A673 (cell line): ENCODE measurements at regions not wholly inside any gene's neighbourhood (a gene's known extent, or its start where the extent isn't known, plus 50 kb on each side); places are given as distances from the start of the nearest gene placed in this dataset.
"Not testable (repeated sequence)": the region's sequence is repeated elsewhere in the genome, so short reads cannot be mapped to it uniquely, and the experiment has no call there.

Experiments used
- BruUV-seq: library from RNA; stranded (reverse); fragments of 400-500 nt; replicated peaks from 2 replicates; lab custom pipeline; 2021; lab: Mats Ljungman, UMichigan
- CTCF ChIA-PET: fragments of 300-600 bp; sonication (Branson Sonifier 250); formaldehyde crosslinking; loops from one replicate; lab custom pipeline; 2022; ENCODE audit warnings: antibody characterized with exemption; lab: Charles Lee
- POLR2A ChIA-PET: fragments of 300-600 bp; sonication (Branson Sonifier 250); formaldehyde crosslinking; loops from one replicate; lab custom pipeline; 2022; ENCODE audit warnings: antibody characterized with exemption; ENCODE audit not compliant: low non-redundant PET; lab: Charles Lee
- DNase-seq: peaks from one replicate; pipeline ENCODE4 v3.0.0-alpha.2; 2015; ENCODE audit warnings: low spot score
- H3K27ac ChIP-seq: fragments of 200-600 bp; sonication (generic); 2 replicates; pipeline ENCODE4 v1.5.1; 2016; ENCODE audit warnings: mixed run types, low read depth, mild to moderate bottlenecking, mixed read lengths, antibody characterized with exemption, low read length; ENCODE audit not compliant: poor library complexity, severe bottlenecking
- H3K27me3 ChIP-seq: fragments of 200-600 bp; sonication (generic); replicated peaks from 2 replicates; pipeline ENCODE4 v1.6.1; 2017; ENCODE audit warnings: mixed run types, low read depth, mild to moderate bottlenecking, mixed read lengths, antibody characterized with exemption, low read length; ENCODE audit not compliant: insufficient read depth, poor library complexity
- H3K36me3 ChIP-seq: fragments of 200-600 bp; sonication (generic); 2 replicates; pipeline ENCODE4 v1.6.1; 2016; ENCODE audit warnings: mixed run types, mild to moderate bottlenecking, mixed read lengths, antibody characterized with exemption, low read length; ENCODE audit not compliant: insufficient read depth, poor library complexity, severe bottlenecking
- H3K4me1 ChIP-seq: fragments of 200-600 bp; sonication (generic); 2 replicates; pipeline ENCODE4 v1.6.1; 2017; ENCODE audit warnings: mixed run types, mild to moderate bottlenecking, mixed read lengths, antibody characterized with exemption, low read length; ENCODE audit not compliant: insufficient read depth, poor library complexity, severe bottlenecking
- H3K4me3 ChIP-seq: fragments of 200-600 bp; sonication (generic); 2 replicates; pipeline ENCODE4 v1.5.1; 2016; ENCODE audit warnings: low read depth, mixed run types, mild to moderate bottlenecking, mixed read lengths, low read length; ENCODE audit not compliant: poor library complexity, severe bottlenecking
- H3K9me3 ChIP-seq: fragments of 200-600 bp; sonication (generic); 2 replicates; pipeline ENCODE4 v1.6.1; 2016; ENCODE audit warnings: mixed run types, low read depth, mild to moderate bottlenecking, mixed read lengths, antibody characterized with exemption, low read length; ENCODE audit not compliant: poor library complexity, severe bottlenecking
- CTCF ChIP-seq: fragments of 300-800, 200-600 bp; sonication (generic); conservative IDR thresholded peaks from 2 replicates; pipeline ENCODE4 v1.5.1; 2017; ENCODE audit warnings: low read depth, mild to moderate bottlenecking, antibody characterized with exemption, low read length, moderate library complexity, mixed read lengths
- EZH2 ChIP-seq: fragments of 200-600 bp; sonication (generic); IDR thresholded peaks from 2 replicates; pipeline ENCODE4 v1.6.1; 2017; ENCODE audit warnings: borderline replicate concordance, low read depth, mild to moderate bottlenecking, mixed read lengths, antibody characterized with exemption, low read length; ENCODE audit not compliant: poor library complexity, severe bottlenecking
- intact Hi-C: fragments of 100-400 bp; cut with micrococcal nuclease; formaldehyde crosslinking; loops from one replicate; pipeline ENCODE4 v1.10.0; 2022; ENCODE audit not compliant: unreplicated experiment

GRCh38 chr1:72997624-72998023 is 715.3 kb upstream of the NEGR1 start:
- ChIA-PET POLR2A (no interaction called here), CTCF (no interaction called here)
- no peaks in the 10 kb centered on the region for H3K36me3 ChIP-seq
- DNase-seq = no peak
- no TSS peak for BruUV-seq
- intact Hi-C loops = no loop called here
- no peaks in the 10 kb centered on the region for H3K9me3 ChIP-seq
- H3K27me3 ChIP-seq = no peaks in the 10 kb centered on the region
- H3K4me1 ChIP-seq = no peaks in the 10 kb centered on the region
- TF ChIP-seq CTCF (no peak), EZH2 (no peak)
- H3K4me3 ChIP-seq = no peak overlapping the region
- no peak overlapping the region for H3K27ac ChIP-seq

GRCh38 chr1:72997041-72997440 is 714.7 kb upstream of the NEGR1 start:
- DNase-seq = no peak
- H3K27ac ChIP-seq = no peak overlapping the region
- no peaks in the 10 kb centered on the region for H3K27me3 ChIP-seq
- no peaks in the 10 kb centered on the region for H3K9me3 ChIP-seq
- CTCF ChIA-PET = no interaction called here
- POLR2A ChIA-PET = interaction anchor here (0.6 kb wide), 1 partner anchor 307 kb away, joined by 3 read pairs; no protein-coding TSS in a partner anchor
- H3K4me1 ChIP-seq = no peaks in the 10 kb centered on the region
- H3K36me3 ChIP-seq = no peaks in the 10 kb centered on the region
- intact Hi-C loops = no loop called here
- no peak for TF ChIP-seq CTCF
- TF ChIP-seq EZH2 = no peak
- H3K4me3 ChIP-seq = no peak overlapping the region
- BruUV-seq = no TSS peak

- H3K27me3 ChIP-seq, H3K36me3 ChIP-seq, DNase-seq, H3K4me3 ChIP-seq, POLR2A ChIA-PET, CTCF ChIA-PET, H3K9me3 ChIP-seq, H3K4me1 ChIP-seq, H3K27ac ChIP-seq, BruUV-seq: not testable (repeated sequence)
- intact Hi-C loops = loop anchor here (10.0 kb wide), 1 partner anchor 217 kb away; no protein-coding TSS in a partner anchor
Measured at GRCh38 chr1:72987871-72988270, 705.5 kb upstream of the NEGR1 start.

GRCh38 chr1:72986591-72987290 is 704.4 kb upstream of the NEGR1 start:
- no peaks in the 10 kb centered on the region for H3K4me1 ChIP-seq
- ChIA-PET CTCF (no interaction called here), POLR2A (no interaction called here)
- no peak overlapping the region for H3K4me3 ChIP-seq
- no peak overlapping the region for H3K27ac ChIP-seq
- TF ChIP-seq EZH2 = no peak
- TF ChIP-seq CTCF = no peak
- H3K9me3 ChIP-seq = no peaks in the 10 kb centered on the region
- no peaks in the 10 kb centered on the region for H3K27me3 ChIP-seq
- H3K36me3 ChIP-seq = no peaks in the 10 kb centered on the region
- BruUV-seq = no TSS peak
- DNase-seq = no peak
- intact Hi-C loops = loop anchor here (10.0 kb wide), 1 partner anchor 218 kb away; no protein-coding TSS in a partner anchor

- POLR2A ChIA-PET, H3K4me1 ChIP-seq, H3K27ac ChIP-seq, H3K9me3 ChIP-seq, CTCF ChIA-PET, H3K4me3 ChIP-seq, BruUV-seq, H3K27me3 ChIP-seq, H3K36me3 ChIP-seq, DNase-seq: not testable (repeated sequence)
- intact Hi-C loops = loop anchor here (10.0 kb wide), 1 partner anchor 220 kb away; no protein-coding TSS in a partner anchor
Measured at GRCh38 chr1:72985024-72985423, 702.7 kb upstream of the NEGR1 start.
